ENCODE measurements at regions not wholly inside any gene's neighbourhood (a gene's known extent, or its start where the extent isn't known, plus 50 kb on each side); places are given as distances from the start of the nearest gene placed in this dataset.
A peak's percentile ranks its signal among the peaks of the same experiment; 100 is the strongest.

DNA sequence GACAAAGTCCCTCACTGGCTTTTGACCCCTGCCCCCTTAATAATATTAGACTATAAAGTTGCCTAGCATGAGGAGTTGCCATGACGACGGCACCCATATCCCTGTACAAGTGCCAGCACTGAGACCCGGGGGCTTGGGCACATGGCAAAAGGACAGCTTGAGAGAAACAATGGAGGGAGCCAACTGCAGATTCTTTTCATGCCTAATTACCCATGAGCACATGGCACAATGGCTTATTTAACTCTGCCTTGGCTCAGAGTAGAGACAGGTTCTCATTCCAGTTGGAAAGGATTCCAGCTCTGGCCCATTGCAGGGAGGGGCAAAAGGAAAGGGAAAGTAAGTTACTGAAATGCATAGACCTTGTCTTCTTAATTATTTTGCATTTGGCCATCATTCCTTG lies 261.2 kb upstream of the UBASH3B start:
- no peak for DNase-seq

DNA sequence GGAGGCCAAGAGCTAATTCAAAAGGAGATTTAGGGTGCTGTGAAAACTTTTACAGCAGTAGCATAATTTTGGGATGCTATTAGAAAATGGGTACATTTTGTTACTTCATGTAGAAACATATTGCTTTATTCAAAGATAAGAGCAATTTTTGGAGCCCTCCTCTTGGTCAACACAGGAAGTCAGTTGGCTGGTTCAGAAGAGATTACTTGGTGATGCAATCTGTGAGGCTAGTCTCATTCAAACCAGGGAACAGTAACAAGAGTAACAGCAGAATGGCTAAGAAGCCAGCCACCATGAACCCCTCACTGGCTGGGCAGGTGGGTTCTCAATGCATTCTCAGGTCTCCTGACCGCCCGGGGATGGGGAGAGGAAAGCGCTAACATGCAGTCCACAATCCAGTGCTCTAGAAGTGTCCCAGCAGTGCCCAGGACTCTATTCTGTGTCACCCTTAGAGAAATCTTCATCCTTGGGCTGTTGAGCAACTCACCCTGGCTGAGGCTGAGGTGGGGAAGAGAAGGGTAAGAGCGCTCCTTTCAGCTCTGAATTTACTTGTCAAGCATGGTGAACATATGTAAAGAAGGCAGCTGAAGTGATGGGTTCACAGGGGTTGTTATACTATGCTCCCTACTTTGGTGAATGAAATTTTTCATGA lies 262.2 kb upstream of the UBASH3B start:
- DNase-seq, result no peak

DNA sequence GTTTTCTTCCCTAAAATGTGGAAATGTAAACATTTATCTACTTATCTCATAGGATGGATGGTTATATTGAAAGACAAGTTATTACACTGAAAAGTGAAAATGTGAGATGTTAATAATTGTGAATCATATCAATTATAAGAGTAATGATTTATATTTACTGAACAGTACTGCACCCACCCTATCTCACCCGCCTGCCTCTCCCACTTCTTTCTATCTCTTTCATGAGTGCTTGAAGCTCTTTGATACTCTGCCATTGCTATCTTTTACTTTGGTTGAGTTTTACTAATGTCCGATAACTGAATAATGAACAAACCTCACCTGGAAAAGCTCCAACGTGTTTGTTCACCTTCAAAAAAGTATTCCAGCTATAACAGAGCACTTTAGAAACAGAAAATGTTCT lies 263.0 kb upstream of the UBASH3B start:
- no peak for DNase-seq

DNA sequence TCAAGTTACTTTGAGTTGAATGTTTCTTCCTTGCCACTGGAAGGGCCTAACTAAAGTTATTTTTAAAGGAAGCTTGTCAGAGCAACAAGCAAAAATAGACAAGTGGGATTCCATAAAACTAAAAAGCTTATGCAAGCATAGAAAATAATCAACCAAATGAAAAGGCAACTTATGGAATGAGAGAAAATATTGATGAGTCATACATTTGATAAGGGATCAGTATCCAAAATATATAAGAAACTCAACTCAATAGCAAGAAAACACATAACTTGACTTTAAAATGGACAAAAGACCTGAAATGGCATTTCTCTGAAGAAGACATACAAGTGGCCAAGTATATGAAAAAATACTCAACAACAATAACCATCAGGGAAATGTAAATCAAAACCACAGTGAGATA lies 264.5 kb upstream of the UBASH3B start:
- DNase-seq, result no peak

DNA sequence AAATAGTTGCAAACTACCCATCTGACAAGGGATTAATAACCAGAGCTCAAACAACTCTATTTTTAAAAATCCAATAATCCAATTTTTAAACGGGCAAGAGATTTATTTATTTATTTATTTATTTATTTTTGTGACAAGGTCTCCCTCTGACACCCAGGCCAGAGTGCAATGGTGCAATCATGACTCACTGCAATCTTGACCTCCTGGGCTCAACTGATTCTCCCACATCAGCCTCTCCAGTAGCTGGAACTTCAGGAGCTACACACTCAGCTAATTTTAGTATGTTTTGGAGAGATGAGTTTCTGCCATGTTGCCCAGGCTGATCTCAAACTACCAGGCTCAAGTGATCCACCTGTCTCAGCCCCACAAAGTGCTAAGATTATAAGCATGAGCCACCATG lies 267.2 kb upstream of the BLID start:
- DNase-seq, result no peak

DNA sequence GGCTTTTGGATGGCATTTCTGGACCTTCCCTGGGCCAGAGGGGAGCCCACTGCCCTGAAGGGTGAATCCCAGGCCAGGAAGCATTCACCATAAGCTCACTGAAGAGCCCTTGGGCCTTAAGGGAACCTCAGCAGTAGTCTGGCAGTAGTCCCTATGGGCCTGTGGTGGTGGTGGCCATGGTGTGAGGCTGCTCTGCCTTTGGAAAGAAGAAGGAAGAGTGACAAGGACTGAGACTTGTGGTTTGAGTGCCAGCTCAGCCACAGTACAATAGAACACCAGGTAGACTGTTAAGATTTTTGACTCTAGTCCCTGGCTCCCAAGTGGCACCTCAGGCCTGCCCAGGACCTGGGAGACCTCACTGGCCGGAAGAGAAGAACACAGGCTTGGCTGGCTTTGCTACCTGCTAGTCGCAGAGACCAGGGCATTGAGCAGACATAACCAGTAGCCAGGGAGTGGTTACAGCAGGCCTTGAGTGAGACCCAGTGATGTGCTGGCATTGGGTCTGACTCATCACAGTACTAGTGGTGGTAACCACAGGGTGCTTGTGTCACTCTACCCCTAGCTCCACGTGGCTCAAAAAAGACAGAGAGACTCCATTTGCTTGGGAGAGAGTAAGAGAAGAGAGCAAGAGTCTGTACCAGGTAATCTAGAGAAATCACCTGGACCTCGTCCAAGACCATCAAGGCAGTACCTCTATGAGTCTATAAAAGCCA lies 259.8 kb upstream of the BLID start:
- peak; percentile 62 for DNase-seq

DNA sequence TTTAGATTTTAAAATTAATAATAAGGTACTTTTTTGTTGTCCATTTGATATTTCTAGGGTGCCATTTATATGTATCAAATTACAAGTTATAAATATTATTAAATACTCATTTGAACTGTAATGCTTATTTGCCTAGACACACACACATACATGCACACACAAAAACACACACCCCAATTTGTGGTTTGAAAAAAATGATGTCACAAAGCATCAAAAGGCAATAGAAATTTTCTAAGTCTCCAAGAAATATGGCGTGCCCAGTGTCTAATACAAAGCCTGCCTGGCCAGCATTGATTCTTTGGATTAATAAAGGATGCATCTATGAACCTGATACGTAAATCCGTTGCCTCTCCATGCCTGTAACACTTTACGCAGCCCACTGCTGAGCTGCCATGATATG lies 252.8 kb upstream of the BLID start:
- DNase-seq, result no peak

DNA sequence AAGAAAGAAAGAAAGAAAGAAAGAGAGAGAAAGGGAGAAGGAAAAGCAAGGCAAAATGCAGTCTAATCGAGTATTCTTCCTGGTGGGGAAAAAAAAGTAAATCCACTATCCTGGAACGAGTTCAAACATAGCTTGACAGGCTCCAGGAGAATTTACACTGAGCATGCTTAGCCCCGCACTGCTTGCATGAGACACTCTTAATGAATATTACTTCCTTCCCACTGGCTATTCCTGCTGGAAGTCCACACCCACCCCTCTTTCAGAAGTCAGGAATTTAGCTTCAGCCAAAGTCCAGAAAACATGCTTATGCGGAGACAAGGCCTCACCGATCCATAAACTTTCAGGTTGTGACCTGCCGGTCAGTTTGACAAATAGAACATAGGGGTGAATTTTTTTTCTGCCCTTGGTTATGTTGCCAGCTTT lies 251.8 kb upstream of the BLID start:
- DNase-seq, result no peak

DNA sequence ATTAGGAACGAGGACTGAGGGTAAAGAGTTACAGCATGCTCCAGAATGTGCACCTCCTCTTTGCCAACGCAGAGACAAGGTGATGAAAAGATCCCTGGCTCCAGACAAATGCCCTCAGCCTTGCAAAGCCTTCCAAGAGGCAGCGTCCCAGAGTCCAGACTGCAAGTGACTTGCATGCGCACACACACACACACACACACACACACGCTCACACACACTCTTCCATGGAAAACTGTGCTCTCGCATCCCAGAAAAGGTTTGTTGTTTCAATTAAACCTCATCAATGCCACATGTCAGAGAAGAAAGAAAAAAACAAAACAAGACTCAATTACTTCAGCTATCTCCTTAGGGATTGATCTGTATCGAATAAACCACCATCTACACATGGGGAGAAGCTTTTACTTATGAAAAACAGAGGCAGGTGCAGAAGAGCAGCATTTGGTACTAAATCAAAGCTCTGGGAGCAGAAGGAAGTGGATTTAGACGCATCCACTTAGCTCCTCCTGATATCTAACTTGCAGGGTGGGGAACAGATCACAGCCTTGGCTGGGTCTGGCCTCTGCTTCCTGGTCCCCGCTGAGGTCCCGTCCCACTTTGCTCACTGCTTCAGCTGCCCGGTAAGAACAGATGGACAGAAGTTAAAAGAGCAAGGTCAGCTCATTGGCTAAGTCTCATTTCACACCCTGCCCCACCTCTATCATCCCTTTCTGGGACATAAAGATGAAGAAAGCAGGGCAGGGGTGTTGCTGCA lies 249.8 kb upstream of the BLID start:
- DNase-seq, result no peak

DNA sequence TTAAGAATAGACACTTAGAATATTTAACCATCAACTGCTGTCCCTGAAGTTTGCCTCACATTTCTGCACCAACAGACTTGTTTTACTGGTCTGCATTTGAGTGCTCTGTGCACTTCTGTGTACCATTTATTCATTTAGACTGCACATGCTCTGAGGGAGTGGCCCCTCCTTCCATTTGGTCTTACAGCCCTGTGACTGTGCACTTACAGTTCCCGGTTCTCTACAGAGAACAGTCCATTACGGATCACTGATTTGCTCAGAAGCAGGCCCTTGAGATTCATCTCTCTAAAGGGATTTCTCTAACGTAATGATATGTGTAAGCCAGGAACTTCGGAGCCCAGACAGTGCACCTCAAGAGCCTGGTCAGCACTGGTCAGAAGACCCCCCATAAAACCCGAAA lies 247.3 kb upstream of the BLID start:
- DNase-seq, result no peak

DNA sequence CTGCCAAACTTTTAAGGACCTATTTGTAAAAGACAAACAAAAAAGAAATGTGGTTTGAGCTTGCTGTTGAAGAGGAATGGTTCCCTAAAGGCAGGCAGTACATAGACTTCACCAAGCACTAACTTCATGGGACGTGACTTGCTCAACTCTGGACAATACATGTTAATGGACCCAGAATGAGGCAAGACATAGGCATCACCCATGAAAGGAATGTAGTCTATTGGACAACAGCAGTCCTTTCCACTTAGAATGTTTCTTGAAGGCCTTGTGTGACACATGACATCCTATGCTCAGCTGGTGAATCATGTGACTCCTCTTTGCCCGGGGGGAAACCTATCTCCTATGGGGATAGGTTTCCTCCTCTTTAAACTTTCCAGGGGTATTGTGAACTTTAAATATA lies 246.4 kb upstream of the BLID start:
- no peak for DNase-seq

DNA sequence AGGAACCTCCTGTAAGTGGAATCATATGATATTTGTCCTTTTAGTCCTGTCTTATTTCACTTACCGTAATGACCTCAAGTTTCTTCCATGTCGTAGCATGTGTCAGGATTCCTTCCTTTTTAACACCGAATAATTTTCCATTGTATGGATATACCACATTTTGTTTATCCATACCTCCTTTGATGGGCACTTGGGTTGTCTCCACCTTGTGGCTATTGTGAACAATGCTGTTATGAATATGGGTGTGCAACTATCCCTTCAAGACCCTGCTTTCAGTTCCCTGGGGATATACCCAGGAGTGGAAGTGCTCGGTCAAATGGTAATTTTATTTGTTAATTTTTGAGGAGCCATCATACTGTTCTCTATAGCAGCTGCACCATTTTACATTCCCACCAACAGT lies 244.9 kb upstream of the BLID start:
- no peak for DNase-seq

DNA sequence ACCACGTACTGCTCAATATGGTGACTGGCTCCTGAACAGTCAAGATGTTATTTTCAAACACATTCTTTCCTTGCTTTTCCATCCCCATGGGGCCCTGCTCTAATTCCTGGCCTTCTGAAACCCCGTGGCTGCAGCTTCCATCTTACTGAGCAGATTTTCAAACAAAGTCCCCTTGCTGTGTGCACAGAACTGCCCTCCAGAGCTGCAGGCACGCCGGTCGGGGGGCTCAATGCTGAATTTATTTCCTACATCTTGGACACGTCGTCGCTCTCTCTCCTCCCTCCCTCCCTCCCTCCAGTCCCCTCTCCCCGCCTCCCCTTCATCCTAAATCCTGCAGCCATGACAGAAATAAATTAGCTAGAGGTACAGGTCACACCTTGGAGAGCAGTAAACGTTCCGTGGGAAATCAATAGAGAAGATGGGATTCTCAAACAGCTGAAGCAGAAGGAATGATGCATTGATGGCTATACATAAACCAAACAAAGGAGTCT lies 243.1 kb upstream of the BLID start:
- no peak for DNase-seq

DNA sequence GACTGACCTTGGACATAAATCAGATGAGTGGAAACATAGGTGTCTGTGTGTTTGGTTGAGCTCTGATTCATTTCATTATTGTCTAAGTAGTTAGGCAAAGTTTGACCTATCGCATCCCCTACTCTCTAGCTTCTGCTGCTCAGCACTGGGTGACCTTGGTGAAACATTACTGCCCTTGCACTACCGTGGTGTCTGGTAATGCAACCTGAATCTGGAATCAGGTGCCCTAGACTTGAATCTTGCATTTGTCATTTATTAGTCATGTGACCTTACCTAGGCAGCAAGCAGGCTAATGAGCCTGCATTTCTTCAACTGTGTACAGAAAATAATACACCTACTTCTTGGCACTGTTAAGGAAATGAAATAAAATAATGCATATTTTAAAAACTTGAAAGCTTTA lies 242.3 kb upstream of the BLID start:
- no peak for DNase-seq

DNA sequence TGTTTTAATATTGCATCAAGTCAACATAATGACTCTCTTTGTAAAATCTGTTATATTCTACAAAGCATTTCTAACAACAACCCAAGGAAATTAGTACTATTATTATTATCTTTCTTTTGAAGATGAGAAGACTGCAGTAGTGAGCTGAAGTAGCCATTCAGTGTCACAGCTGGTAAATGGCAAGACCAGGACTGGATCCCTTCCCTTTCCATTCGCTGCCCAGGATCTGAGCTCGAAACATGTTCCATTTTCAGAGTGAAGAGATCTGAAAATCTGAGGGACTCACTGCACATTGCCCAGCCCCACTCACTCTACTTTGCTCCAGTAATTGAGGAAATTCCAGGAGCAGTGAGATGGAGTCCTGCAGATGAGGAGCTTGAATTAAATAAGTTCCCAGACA lies 240.0 kb upstream of the BLID start:
- DNase-seq, result no peak

DNA sequence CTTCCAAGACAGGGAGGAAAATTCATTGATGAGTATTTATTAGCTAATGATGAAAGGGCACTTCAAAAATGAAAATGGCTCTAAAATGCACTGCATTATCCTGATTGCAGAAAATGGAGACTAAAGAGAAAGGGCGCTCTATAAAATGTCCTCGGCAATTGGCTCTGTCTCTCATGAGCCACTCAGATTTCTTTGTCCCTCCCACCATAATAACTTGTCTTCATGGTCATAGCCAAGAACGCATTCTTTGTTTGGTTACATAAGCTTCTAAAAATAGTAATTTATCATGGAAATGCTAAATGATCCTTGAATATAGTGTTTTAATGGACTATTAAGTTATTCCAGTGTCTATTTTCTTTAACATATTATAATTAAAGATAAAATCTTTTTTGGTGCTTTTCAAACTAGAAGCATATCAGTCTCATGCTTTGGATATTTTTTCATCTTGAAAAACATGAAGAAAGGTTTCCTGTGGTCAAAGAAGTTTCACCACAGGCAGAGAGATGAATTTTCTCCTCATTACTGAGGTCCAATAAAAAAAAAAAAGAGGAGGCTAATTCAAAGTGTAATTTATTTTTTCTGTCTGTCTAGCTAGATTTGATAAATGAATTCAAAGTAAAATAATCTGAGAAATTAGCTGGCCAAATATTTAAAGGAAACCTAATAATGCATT lies 238.1 kb upstream of the BLID start:
- no peak for DNase-seq

DNA sequence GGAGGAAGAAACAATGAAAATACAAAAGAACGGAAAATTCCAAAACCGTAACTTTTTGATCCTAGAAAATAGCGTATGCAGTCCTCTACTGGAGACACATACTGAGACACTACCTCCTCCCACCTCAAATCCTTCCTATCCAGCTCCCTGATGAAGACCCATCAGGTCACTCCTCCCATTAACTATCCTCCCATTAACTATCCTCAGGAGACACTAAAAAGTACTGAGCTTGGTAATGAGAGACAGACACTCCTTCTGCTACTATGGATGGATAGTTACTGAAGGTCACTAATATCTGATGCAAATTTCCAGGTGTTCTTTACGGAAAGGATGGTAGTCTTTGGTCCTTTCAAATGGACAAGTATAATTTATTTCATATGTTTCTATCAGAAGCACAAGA lies 237.5 kb upstream of the BLID start:
- DNase-seq, result no peak

DNA sequence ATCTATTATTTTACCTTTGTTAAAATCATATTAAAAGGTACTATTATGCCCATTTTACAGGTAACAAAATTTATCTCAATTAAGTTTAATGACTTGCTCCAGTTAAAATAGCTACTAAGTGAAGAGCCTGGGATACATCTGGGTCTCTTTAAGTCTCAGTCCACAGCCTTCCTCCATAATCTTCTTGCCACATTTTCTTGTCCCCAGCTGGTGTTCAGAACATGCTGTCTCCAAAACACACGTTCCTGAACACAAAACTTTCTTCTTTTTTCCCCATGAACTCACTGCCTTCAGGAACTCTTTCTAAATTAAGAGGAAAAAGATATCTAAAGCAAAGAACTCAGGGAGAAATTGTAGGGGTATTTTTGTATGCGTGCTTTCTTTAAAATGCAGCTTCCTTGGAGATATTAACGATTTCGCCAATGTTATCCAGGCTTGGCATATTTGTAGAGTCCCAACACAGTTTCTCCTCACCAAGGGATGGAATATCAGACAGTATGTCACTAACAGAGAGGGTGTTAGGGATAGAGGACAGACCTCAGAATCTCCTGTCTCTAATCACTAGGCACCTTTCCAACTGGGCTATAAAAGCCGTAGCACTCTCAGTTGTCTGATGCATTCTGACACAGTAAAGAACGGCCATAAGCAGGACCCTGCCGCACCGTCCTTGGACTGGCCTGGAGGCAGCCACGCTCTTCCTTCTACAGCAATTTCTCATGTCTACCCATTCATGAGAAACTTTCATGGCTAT lies 232.8 kb upstream of the BLID start:
- no peak for DNase-seq

DNA sequence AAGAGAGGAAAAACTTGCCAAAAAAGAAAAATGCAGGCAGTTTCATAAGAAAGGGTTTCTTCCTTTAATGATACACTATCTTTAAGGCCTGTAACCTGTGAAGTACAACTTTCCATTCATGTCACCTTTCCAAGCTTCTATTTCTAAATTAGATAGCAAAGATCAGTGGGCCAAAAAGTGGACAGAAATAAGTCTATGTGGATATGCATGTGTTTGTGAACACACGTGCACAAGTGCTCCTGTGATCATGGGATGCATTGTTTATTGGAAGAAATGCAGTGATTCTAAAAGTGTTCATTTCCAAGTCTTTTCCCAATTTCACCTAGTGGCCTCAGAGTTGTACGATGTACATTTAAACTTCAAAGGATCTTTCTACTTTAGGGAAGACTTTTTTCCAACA lies 230.0 kb upstream of the BLID start:
- DNase-seq, result no peak

DNA sequence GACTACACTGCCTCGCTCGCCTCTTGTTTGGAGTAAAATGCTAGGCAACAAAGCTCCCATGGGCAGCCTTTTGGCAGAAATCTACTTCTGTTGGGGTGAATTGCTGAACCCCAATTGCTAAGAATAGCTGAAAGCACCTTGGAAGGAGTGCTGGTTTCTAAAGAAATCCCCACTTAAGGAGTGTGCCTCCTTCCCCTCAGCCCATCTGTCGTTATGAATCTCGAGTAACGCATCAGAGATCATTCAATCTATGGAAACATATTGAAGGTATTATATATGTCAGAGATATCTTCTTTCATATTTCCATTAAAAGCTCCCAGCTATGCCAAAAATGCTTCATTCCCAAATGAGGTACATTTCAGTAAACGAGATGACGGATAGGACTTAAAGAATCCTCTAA lies 229.6 kb upstream of the BLID start:
- DNase-seq, result no peak

DNA sequence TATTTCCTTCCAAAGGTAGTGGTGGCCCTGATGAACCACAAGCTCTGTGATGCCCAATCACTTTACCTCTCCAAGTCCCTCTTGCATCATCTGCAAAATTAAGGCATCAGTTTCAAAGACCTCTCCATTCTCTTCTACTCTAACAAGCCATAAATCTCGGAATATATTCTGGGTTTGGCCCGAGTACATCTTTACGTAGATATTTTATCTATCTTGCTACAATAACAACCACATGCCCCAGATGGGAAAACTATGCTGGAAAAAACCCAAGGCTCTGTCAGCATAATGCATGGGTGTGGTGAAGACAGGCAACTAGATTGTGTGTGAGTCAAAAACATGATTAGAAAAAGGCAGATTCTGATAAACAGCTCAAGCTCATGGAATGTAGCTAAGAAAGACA lies 228.2 kb upstream of the BLID start:
- DNase-seq, result no peak

DNA sequence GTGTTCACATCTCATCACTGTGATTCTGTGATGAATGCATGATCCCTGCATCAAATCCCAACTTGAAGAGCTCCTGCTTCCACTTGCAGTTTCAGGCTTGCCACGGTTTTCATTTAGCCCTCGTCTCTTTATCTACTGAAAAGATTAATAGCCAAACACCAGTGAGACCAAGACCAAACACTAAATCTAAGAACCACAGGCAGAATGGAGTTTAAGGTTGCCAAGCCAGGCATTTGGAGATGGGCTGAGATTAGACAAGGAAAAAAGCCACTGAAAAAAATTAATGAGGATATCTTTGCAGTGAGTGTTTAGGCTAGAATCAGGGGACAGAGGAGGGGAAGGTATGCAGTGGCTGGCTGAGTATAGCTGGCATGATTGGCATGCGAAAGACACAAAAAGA lies 227.2 kb upstream of the BLID start:
- DNase-seq, result no peak
